ENCODE measurements at regions not wholly inside any gene's neighbourhood (a gene's known extent, or its start where the extent isn't known, plus 50 kb on each side); places are given as distances from the start of the nearest gene placed in this dataset.
A peak's percentile ranks its signal among the peaks of the same experiment; 100 is the strongest.

GRCh38 chr18:24704946-24705630 is 244.7 kb downstream of the HRH4 start:
- no peak for FAIRE-seq
- DNase-seq (ENCODE audit: insufficient read length, low spot score) = no peak
- TF ChIP-seq POLR2AphosphoS5 (IDR thresholded peaks at IDR 0.05; ENCODE audit: low read depth, low read length) = no peak
- TF ChIP-seq POLR2A (IDR thresholded peaks at IDR 0.05; ENCODE audit: low read depth, low read length) = no peak
- no peak for TF ChIP-seq TAF1 (IDR thresholded peaks at IDR 0.05; ENCODE audit: low read depth, low read length)
- TF ChIP-seq POU2F2 (IDR thresholded peaks at IDR 0.05; ENCODE audit: low read depth, low read length) = no peak

GRCh38 chr18:24710474-24710873 is 250.0 kb downstream of the HRH4 start:
- TF ChIP-seq TAF1 (IDR thresholded peaks at IDR 0.05; ENCODE audit: low read depth, low read length) (no peak), POU2F2 (IDR thresholded peaks at IDR 0.05; ENCODE audit: low read depth, low read length) (no peak), PAX5 (IDR thresholded peaks at IDR 0.05; ENCODE audit: insufficient read depth, low read length, severe bottlenecking) (no peak), SPI1 (IDR thresholded peaks at IDR 0.05; ENCODE audit: low read depth, low read length) (no peak), POLR2A (IDR thresholded peaks at IDR 0.05; ENCODE audit: low read depth, low read length) (no peak), POLR2AphosphoS5 (IDR thresholded peaks at IDR 0.05; ENCODE audit: low read depth, low read length) (no peak)
- no peak for FAIRE-seq
- no peak for DNase-seq (ENCODE audit: insufficient read length, low spot score)

GRCh38 chr18:24719791-24720190 is 259.4 kb downstream of the HRH4 start:
- no peak for FAIRE-seq
- DNase-seq (ENCODE audit: insufficient read length, low spot score) = no peak
- TF ChIP-seq POU2F2 (IDR thresholded peaks at IDR 0.05; ENCODE audit: low read depth, low read length) = no peak
- no peak for TF ChIP-seq POLR2AphosphoS5 (IDR thresholded peaks at IDR 0.05; ENCODE audit: low read depth, low read length)
- TF ChIP-seq TAF1 (IDR thresholded peaks at IDR 0.05; ENCODE audit: low read depth, low read length) = no peak
- TF ChIP-seq PAX5 (IDR thresholded peaks at IDR 0.05; ENCODE audit: insufficient read depth, low read length, severe bottlenecking) = no peak
- no peak for TF ChIP-seq SPI1 (IDR thresholded peaks at IDR 0.05; ENCODE audit: low read depth, low read length)
- TF ChIP-seq POLR2A (IDR thresholded peaks at IDR 0.05; ENCODE audit: low read depth, low read length) = no peak

GRCh38 chr18:24721388-24721787 is 261.0 kb downstream of the HRH4 start:
- no peak for DNase-seq (ENCODE audit: insufficient read length, low spot score)
- TF ChIP-seq PAX5 (IDR thresholded peaks at IDR 0.05; ENCODE audit: insufficient read depth, low read length, severe bottlenecking) = no peak
- no peak for TF ChIP-seq SPI1 (IDR thresholded peaks at IDR 0.05; ENCODE audit: low read depth, low read length)
- no peak for TF ChIP-seq TAF1 (IDR thresholded peaks at IDR 0.05; ENCODE audit: low read depth, low read length)
- no peak for TF ChIP-seq POLR2A (IDR thresholded peaks at IDR 0.05; ENCODE audit: low read depth, low read length)
- FAIRE-seq = no peak

- FAIRE-seq (no peak), DNase-seq (ENCODE audit: insufficient read length, low spot score) (no peak)
- TF ChIP-seq SPI1 (IDR thresholded peaks at IDR 0.05; ENCODE audit: low read depth, low read length) = no peak
Observed at GRCh38 chr18:24725644-24726415, 265.4 kb downstream of the HRH4 start.

GRCh38 chr18:24726727-24727492 is 266.5 kb downstream of the HRH4 start:
- no peak for TF ChIP-seq POLR2A (IDR thresholded peaks at IDR 0.05; ENCODE audit: low read depth, low read length)
- no peak for TF ChIP-seq POU2F2 (IDR thresholded peaks at IDR 0.05; ENCODE audit: low read depth, low read length)
- no peak for TF ChIP-seq TAF1 (IDR thresholded peaks at IDR 0.05; ENCODE audit: low read depth, low read length)
- no peak for TF ChIP-seq POLR2AphosphoS5 (IDR thresholded peaks at IDR 0.05; ENCODE audit: low read depth, low read length)
- TF ChIP-seq SPI1 (IDR thresholded peaks at IDR 0.05; ENCODE audit: low read depth, low read length) = no peak
- no peak for FAIRE-seq
- peak; percentile 24 for DNase-seq (ENCODE audit: insufficient read length, low spot score)

- FAIRE-seq (no peak), DNase-seq (ENCODE audit: insufficient read length, low spot score) (no peak)
- TF ChIP-seq SPI1 (IDR thresholded peaks at IDR 0.05; ENCODE audit: low read depth, low read length) (no peak), TAF1 (IDR thresholded peaks at IDR 0.05; ENCODE audit: low read depth, low read length) (no peak), POLR2A (IDR thresholded peaks at IDR 0.05; ENCODE audit: low read depth, low read length) (no peak), POU2F2 (IDR thresholded peaks at IDR 0.05; ENCODE audit: low read depth, low read length) (no peak), PAX5 (IDR thresholded peaks at IDR 0.05; ENCODE audit: insufficient read depth, low read length, severe bottlenecking) (no peak), POLR2AphosphoS5 (IDR thresholded peaks at IDR 0.05; ENCODE audit: low read depth, low read length) (no peak)
Observed at GRCh38 chr18:24727685-24728084, 267.2 kb downstream of the HRH4 start.

- no peak for TF ChIP-seq POLR2A (IDR thresholded peaks at IDR 0.05; ENCODE audit: low read depth, low read length)
- TF ChIP-seq PAX5 (IDR thresholded peaks at IDR 0.05; ENCODE audit: insufficient read depth, low read length, severe bottlenecking) = no peak
- no peak for TF ChIP-seq POU2F2 (IDR thresholded peaks at IDR 0.05; ENCODE audit: low read depth, low read length)
- TF ChIP-seq SPI1 (IDR thresholded peaks at IDR 0.05; ENCODE audit: low read depth, low read length) = no peak
- TF ChIP-seq TAF1 (IDR thresholded peaks at IDR 0.05; ENCODE audit: low read depth, low read length) = no peak
- no peak for TF ChIP-seq POLR2AphosphoS5 (IDR thresholded peaks at IDR 0.05; ENCODE audit: low read depth, low read length)
- DNase-seq (ENCODE audit: insufficient read length, low spot score) (no peak), FAIRE-seq (no peak)
Observed at GRCh38 chr18:24731158-24731557, 270.7 kb downstream of the HRH4 start.

- DNase-seq (ENCODE audit: insufficient read length, low spot score) = no peak
- FAIRE-seq = no peak
- TF ChIP-seq POU2F2 (IDR thresholded peaks at IDR 0.05; ENCODE audit: low read depth, low read length) (no peak), POLR2AphosphoS5 (IDR thresholded peaks at IDR 0.05; ENCODE audit: low read depth, low read length) (no peak), SPI1 (IDR thresholded peaks at IDR 0.05; ENCODE audit: low read depth, low read length) (no peak), TAF1 (IDR thresholded peaks at IDR 0.05; ENCODE audit: low read depth, low read length) (no peak), PAX5 (IDR thresholded peaks at IDR 0.05; ENCODE audit: insufficient read depth, low read length, severe bottlenecking) (no peak), POLR2A (IDR thresholded peaks at IDR 0.05; ENCODE audit: low read depth, low read length) (no peak)
Observed at GRCh38 chr18:24731981-24732380, 271.5 kb downstream of the HRH4 start.
